ENCODE measurements at regions not wholly inside any gene's neighbourhood (a gene's known extent, or its start where the extent isn't known, plus 50 kb on each side); places are given as distances from the start of the nearest gene placed in this dataset.

DNA sequence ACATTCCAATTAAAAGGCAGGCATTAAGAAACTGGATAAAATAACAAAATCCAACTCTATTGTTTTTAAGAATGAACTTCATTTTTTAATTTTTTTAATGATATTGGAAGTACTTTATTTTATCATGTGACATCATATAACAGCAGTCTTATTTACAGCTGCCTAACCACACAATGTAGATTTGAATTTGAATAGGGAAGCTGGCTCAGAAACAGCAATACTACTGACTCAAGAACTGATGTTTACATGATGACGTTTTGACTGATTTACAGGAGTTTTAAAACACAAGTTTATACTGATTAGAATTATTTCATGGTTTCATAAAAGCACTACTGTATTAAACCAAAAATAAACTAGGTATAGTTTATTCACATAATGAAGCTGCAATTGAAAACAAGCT is 348.7 kb upstream of the NR5A2 start:
- no peaks in the 10 kb centered on the region for H3K36me3 ChIP-seq
- H3K9me3 ChIP-seq = no peaks in the 10 kb centered on the region
- DNase-seq = no peak
- WGBS, 2 donors = 12 to 13% methylated on average over 1 of the region's 1 CpG
- no peak overlapping the region for H3K27ac ChIP-seq
- intact Hi-C loops (cut with DNase I) = no loop called here
- H3K27me3 ChIP-seq = no peaks in the 10 kb centered on the region
- H3K4me1 ChIP-seq = no peaks in the 10 kb centered on the region
- no peak overlapping the region for H3K4me3 ChIP-seq
- TF ChIP-seq CTCF (IDR thresholded peaks at IDR 0.05) (no peak), POLR2A (IDR thresholded peaks at IDR 0.05) (no peak)

DNA sequence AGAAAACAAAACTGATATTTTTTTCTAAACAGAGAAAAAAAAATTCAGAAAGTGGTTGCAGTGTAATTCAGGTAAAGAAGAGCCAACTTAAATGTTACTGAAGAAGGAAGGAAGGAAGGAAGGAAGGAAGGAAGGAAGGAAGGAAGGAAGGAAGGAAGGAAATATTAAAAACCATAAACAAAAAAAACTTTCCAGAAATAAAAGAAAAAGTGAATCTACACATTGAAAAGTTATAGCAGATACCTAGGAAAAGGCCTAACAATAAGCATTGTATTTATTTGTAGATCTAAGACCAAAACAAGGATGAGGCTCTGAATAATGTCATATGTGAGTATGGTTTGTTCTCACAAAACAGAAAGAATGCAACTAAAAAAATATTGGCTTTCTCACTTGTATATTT is 345.4 kb upstream of the NR5A2 start:
- Histone ChIP-seq H3K27me3 (no peaks in the 10 kb centered on the region), H3K4me1 (peaks cover 0 to 4% (median 0%) of the 10 kb centered on the region in 3 donors), H3K9me3 (no peaks in the 10 kb centered on the region), H3K4me3 (no peak overlapping the region), H3K36me3 (no peaks in the 10 kb centered on the region), H3K27ac (no peak overlapping the region)
- DNase-seq = no peak
- TF ChIP-seq POLR2A (IDR thresholded peaks at IDR 0.05) = no peak
- no peak for TF ChIP-seq CTCF (IDR thresholded peaks at IDR 0.05)
- intact Hi-C loops (cut with DNase I) = loop anchor here (10.0 kb wide), 1 partner anchor 833 kb away; no protein-coding TSS in a partner anchor

- Histone ChIP-seq H3K9me3 (no peaks in the 10 kb centered on the region), H3K4me3 (no peak overlapping the region), H3K36me3 (no peaks in the 10 kb centered on the region), H3K4me1 (peaks cover 0 to 4% (median 0%) of the 10 kb centered on the region in 3 donors), H3K27ac (no peak overlapping the region), H3K27me3 (no peaks in the 10 kb centered on the region)
- no peak for DNase-seq
- intact Hi-C loops (cut with DNase I) = loop anchor here (10.0 kb wide), 1 partner anchor 830 kb away; no protein-coding TSS in a partner anchor
- 76 to 91% methylated on average over 1 of the region's 1 CpG for WGBS, 2 donors
- peak in 5 of 6 experiments; percentile 48 to 81 (median 62) for TF ChIP-seq CTCF (IDR thresholded peaks at IDR 0.05)
- TF ChIP-seq POLR2A (IDR thresholded peaks at IDR 0.05) = no peak
These were observed 342.7 kb upstream of the NR5A2 start for GRCh38 chr1:199684686-199685273.

DNA sequence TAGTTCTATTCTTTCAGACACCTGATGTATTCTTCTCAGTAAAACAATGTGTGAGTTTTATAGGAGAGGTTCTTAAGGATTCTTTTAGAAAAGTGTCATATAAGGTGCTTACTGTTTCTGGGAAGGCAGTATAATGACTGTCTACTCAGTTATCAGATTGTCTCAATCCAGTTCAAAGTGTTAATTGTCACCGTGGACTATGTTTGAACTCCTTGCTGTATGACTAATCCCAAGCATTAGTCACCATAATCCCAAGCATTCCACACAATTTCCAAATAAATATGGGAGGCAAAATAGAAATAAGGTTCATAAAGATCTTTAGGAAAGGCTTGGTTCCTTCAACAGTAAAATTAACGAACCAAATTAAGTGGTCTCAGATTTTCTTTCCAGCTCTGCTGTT is 342.1 kb upstream of the NR5A2 start:
- Histone ChIP-seq H3K4me1 (peaks cover 0 to 4% (median 0%) of the 10 kb centered on the region in 3 donors), H3K36me3 (no peaks in the 10 kb centered on the region), H3K4me3 (no peak overlapping the region), H3K27me3 (no peaks in the 10 kb centered on the region), H3K27ac (no peak overlapping the region), H3K9me3 (no peaks in the 10 kb centered on the region)
- no peak for TF ChIP-seq CTCF (IDR thresholded peaks at IDR 0.05)
- no peak for TF ChIP-seq POLR2A (IDR thresholded peaks at IDR 0.05)
- intact Hi-C loops (cut with DNase I) = loop anchor here (10.0 kb wide), 1 partner anchor 829 kb away; no protein-coding TSS in a partner anchor
- WGBS, 2 donors = 24 to 27% methylated on average over 2 of the region's 2 CpGs
- no peak for DNase-seq

DNA sequence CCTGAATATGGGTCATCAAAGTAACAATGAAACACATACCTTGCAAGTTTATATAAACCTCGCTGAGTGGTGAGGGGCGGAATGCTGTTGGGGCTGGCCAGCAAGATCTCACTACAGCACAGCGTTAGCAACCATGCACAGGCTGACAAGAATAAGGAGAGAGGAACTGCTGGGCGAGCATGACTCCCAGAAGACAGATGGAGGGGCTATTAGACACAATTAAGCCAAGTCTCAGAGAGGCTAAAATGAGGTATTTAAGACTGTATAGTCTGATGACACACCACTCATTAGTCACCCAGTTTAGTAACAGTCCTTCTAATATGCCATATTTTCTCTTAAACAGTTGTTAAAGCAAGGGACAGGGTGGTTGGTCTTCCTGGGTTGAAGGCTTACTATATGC is 340.2 kb upstream of the NR5A2 start:
- no peaks in the 10 kb centered on the region for H3K9me3 ChIP-seq
- intact Hi-C loops (cut with DNase I) = loop anchor here (10.0 kb wide), 1 partner anchor 827 kb away; no protein-coding TSS in a partner anchor
- H3K4me3 ChIP-seq = no peak overlapping the region
- peaks cover 0 to 4% (median 0%) of the 10 kb centered on the region in 3 donors for H3K4me1 ChIP-seq
- no peak for DNase-seq
- no peak for TF ChIP-seq POLR2A (IDR thresholded peaks at IDR 0.05)
- TF ChIP-seq CTCF (IDR thresholded peaks at IDR 0.05) = no peak
- no peak overlapping the region for H3K27ac ChIP-seq
- H3K27me3 ChIP-seq = no peaks in the 10 kb centered on the region
- no peaks in the 10 kb centered on the region for H3K36me3 ChIP-seq
- 74 to 82% methylated on average over 4 of the region's 4 CpGs for WGBS, 2 donors
